ENCODE measurements at regions not wholly inside any gene's neighbourhood (a gene's known extent, or its start where the extent isn't known, plus 50 kb on each side); places are given as distances from the start of the nearest gene placed in this dataset.

DNA sequence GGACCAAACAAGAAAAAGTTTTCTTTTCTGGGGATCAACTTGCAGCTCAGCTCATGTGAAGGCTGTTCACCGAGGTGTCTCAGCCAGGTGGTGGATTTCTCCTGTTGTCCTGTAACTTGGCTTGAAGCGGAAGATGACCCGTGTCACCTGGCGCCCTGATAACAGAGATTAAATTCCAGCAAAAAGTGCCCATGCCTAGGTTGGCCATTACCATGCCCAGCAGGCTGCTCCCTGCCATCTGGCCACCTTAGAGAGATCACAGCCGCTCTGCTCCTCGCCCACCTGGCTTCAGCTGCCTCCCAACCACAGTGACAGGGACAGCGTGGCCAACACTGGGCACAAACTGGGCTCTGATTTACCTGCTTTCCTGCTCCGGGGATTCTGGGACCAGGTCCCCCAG, 149.5 kb downstream of the ZBTB18 start:
- Histone ChIP-seq H3K36me3 (ENCODE audit: control insufficient read depth, insufficient read depth, low read length) (no peaks in the 10 kb centered on the region), H3K4me1 (no peaks in the 10 kb centered on the region), H3K79me2 (no peaks in the 10 kb centered on the region)

DNA sequence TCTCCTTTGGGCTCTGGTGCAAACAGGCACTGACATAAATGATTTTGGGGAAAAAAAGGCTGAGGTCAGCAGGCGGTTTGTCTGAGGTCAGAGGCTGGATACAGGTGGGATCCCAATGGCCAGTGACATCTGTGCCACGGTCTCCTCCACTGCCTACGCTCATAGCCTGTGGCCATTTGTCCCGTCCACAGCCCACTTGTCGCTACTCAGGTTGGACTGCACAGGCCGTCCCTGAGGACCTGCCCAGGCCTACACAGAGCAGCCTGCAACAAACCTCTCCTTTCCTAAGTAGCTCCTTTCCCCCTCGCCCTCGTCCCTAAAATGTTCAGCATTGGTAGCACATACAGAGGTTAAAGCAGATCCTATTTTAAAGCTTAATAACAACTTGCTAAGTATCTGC, 150.7 kb downstream of the ZBTB18 start:
- no peak overlapping the region for H2AFZ ChIP-seq
- no peak overlapping the region for H3K9ac ChIP-seq
- no peak overlapping the region for H3K27ac ChIP-seq
- H3K4me3 ChIP-seq (ENCODE audit: low read depth, low read length): no peak overlapping the region
- H3K79me2 ChIP-seq: no peaks in the 10 kb centered on the region
- H3K27me3 ChIP-seq (ENCODE audit: control insufficient read depth, insufficient read depth, low read length): no peaks in the 10 kb centered on the region
- H3K9me3 ChIP-seq (ENCODE audit: control insufficient read depth, low read length): no peaks in the 10 kb centered on the region
- H3K4me2 ChIP-seq (ENCODE audit: low read length): no peak overlapping the region
- no peaks in the 10 kb centered on the region for H3K36me3 ChIP-seq (ENCODE audit: control insufficient read depth, insufficient read depth, low read length)
- TF ChIP-seq, protein P1, sequence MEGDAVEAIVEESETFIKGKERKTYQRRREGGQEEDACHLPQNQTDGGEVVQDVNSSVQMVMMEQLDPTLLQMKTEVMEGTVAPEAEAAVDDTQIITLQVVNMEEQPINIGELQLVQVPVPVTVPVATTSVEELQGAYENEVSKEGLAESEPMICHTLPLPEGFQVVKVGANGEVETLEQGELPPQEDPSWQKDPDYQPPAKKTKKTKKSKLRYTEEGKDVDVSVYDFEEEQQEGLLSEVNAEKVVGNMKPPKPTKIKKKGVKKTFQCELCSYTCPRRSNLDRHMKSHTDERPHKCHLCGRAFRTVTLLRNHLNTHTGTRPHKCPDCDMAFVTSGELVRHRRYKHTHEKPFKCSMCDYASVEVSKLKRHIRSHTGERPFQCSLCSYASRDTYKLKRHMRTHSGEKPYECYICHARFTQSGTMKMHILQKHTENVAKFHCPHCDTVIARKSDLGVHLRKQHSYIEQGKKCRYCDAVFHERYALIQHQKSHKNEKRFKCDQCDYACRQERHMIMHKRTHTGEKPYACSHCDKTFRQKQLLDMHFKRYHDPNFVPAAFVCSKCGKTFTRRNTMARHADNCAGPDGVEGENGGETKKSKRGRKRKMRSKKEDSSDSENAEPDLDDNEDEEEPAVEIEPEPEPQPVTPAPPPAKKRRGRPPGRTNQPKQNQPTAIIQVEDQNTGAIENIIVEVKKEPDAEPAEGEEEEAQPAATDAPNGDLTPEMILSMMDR (IDR thresholded peaks at IDR 0.05): no peak
- H3K4me1 ChIP-seq: no peaks in the 10 kb centered on the region

More for the DNA sequence above, 149.5 kb downstream of the ZBTB18 start:
- Histone ChIP-seq H2AFZ (no peak overlapping the region), H3K9ac (no peak overlapping the region), H3K27me3 (ENCODE audit: control insufficient read depth, insufficient read depth, low read length) (no peaks in the 10 kb centered on the region), H3K4me2 (ENCODE audit: low read length) (no peak overlapping the region), H3K4me3 (ENCODE audit: low read depth, low read length) (no peak overlapping the region), H3K9me3 (ENCODE audit: control insufficient read depth, low read length) (no peaks in the 10 kb centered on the region), H3K27ac (no peak overlapping the region)
- TF ChIP-seq, protein P1 (IDR thresholded peaks at IDR 0.05): no peak

DNA sequence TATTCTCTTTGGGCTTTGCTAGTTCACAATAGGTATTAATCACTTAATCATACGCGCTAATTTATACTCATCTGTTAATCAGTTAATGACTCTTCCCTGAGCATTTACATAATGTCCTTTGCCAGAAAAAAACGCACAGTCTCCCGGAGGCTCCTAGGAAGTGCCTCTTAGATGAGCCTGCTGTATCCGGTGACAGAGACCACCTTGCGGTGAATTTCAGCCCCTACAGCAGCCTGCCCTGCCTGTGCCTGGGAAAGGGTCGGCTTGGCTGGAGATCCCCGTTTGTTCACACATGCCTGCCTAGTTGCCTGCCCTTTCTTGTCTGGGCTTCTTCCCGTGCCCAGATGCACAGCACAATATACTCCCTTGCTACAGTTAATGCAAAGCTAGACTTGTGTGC, 152.9 kb downstream of the ZBTB18 start:
- no peaks in the 10 kb centered on the region for H3K27me3 ChIP-seq (ENCODE audit: control insufficient read depth, insufficient read depth, low read length)
- no peak overlapping the region for H3K27ac ChIP-seq
- no peak overlapping the region for H3K9ac ChIP-seq
- H3K79me2 ChIP-seq: no peaks in the 10 kb centered on the region
- no peak overlapping the region for H3K4me3 ChIP-seq (ENCODE audit: low read depth, low read length)
- H3K9me3 ChIP-seq (ENCODE audit: control insufficient read depth, low read length): no peaks in the 10 kb centered on the region
- TF ChIP-seq, protein P1 (IDR thresholded peaks at IDR 0.05): no peak
- H3K4me1 ChIP-seq: no peaks in the 10 kb centered on the region
- no peak overlapping the region for H2AFZ ChIP-seq
- H3K36me3 ChIP-seq (ENCODE audit: control insufficient read depth, insufficient read depth, low read length): no peaks in the 10 kb centered on the region
- H3K4me2 ChIP-seq (ENCODE audit: low read length): no peak overlapping the region

DNA sequence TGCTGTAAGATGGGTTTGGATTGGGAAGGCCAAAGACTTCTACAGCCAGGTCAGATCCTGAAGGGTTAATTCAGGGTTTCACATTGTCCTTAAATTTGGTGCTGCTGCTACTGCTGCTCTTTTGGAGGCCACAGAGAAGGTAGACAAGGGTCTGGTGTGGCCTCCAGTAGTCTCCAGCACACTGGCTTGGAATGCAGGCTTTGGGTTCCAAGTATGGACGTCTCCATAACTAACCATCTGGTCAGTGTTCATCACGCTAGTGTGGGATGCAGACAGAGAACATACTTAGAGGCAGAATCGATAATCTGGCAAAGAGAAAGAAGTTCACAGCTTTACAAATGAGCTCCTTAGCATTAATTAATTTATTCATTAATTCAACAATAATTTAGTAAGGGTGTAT, 154.1 kb downstream of the ZBTB18 start:
- H3K27ac ChIP-seq: no peak overlapping the region

GRCh38 chr1:244205906-244206305, 154.8 kb downstream of the ZBTB18 start:
- TF ChIP-seq, protein P1 (IDR thresholded peaks at IDR 0.05): no peak
- H3K4me2 ChIP-seq (ENCODE audit: low read length): no peak overlapping the region
- H3K36me3 ChIP-seq (ENCODE audit: control insufficient read depth, insufficient read depth, low read length): no peaks in the 10 kb centered on the region
- no peaks in the 10 kb centered on the region for H3K27me3 ChIP-seq (ENCODE audit: control insufficient read depth, insufficient read depth, low read length)
- H2AFZ ChIP-seq: no peak overlapping the region
- H3K27ac ChIP-seq: no peak overlapping the region
- H3K9me3 ChIP-seq (ENCODE audit: control insufficient read depth, low read length): no peaks in the 10 kb centered on the region
- H3K79me2 ChIP-seq: no peaks in the 10 kb centered on the region
- H3K4me3 ChIP-seq (ENCODE audit: low read depth, low read length): no peak overlapping the region
- no peaks in the 10 kb centered on the region for H3K4me1 ChIP-seq
- H3K9ac ChIP-seq: no peak overlapping the region

More for the DNA sequence above, 154.1 kb downstream of the ZBTB18 start:
- TF ChIP-seq, protein P1 (IDR thresholded peaks at IDR 0.05): no peak
- no peak overlapping the region for H3K9ac ChIP-seq
- no peak overlapping the region for H2AFZ ChIP-seq
- no peaks in the 10 kb centered on the region for H3K79me2 ChIP-seq
- no peak overlapping the region for H3K4me3 ChIP-seq (ENCODE audit: low read depth, low read length)
- H3K4me1 ChIP-seq: no peaks in the 10 kb centered on the region
- H3K27me3 ChIP-seq (ENCODE audit: control insufficient read depth, insufficient read depth, low read length): no peaks in the 10 kb centered on the region
- no peaks in the 10 kb centered on the region for H3K36me3 ChIP-seq (ENCODE audit: control insufficient read depth, insufficient read depth, low read length)
- no peaks in the 10 kb centered on the region for H3K9me3 ChIP-seq (ENCODE audit: control insufficient read depth, low read length)
- no peak overlapping the region for H3K4me2 ChIP-seq (ENCODE audit: low read length)
